Fibroblast of skin of abdomen (primary cell): ENCODE measurements at regions not wholly inside any gene's neighbourhood (a gene's known extent, or its start where the extent isn't known, plus 50 kb on each side); places are given as distances from the start of the nearest gene placed in this dataset.

Experiments
- DNase-seq: peaks from one replicate; pipeline ENCODE4 v3.0.0-alpha.2; 2013

DNA sequence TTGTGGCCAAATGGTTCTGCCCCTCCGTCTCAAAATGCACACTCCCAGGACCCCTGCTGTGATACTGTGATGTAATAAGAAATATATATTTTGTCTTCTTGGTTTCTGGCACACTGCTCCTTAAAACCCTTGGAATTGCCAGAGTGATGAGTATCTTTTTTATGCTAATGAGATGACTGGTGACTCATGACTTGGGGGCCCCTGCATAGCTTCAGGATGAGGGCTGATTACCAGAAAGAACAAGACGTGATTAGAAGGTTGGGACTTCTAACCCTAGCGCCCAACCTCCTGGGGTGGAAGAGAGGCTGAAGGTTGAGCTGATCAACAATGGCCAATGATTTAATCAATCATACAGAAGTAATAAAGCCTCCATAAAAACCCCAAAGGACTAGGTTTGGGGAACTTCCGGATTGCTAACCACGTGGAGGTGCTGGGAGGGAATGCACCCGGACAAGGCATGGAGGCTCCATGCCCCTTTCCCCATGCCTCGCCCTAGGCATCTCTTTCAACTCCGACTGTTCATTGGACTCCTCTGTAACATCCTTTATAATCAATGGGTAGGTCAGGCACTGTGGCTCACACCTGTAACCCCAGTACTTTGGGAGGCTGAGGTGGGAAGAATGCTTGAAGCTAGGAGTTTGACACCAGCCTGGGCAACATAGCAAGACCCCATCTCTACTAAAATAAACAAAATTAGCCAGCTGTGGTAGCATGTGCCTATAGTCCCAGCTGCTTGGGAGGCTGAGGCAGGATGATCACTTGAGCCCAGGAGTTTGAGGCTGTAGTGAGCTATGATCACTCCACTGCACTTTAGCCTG is 89.1 kb downstream of the HS1BP3 start:
- peak; percentile 86 for DNase-seq

DNA sequence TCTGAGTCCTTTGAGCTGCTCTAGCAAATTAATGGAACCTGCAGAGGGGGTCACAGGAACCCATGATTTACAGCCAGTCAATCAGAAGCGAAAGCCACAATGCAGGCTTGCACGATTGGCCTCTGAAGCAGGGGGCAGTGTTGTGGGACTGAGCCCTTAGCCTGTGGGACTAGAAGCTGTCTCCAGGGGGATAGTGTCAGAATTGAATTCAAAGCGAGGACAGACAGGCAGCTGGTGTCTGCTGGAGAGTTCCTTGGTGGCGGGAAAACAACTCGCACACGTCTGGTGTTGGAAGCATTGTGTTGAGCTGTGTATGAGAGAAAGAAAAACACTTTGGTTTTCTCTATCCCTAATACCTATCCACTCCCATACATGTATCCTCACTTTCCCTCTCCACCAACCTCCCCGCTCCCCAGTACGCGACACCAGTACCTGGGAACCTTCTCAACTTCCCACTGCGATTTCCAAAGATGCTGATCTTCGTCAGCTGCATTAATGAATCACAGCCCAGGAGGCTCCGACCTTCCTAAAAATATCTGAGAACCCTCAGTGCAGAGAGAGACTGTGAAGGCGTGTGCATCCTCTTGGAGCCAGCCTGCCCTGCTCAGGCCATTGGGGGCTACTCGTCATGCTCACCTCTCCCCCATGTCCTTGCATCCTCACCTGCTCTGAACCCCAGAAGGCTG is 88.2 kb downstream of the HS1BP3 start:
- DNase-seq, result no peak

- DNase-seq, result no peak
These were observed 87.6 kb downstream of the HS1BP3 start for GRCh38 chr2:20563251-20563650.

GRCh38 chr2:20563833-20564232 is 87.1 kb downstream of the HS1BP3 start:
- DNase-seq, result peak; percentile 81

- DNase-seq, result no peak
These were observed 85.7 kb downstream of the HS1BP3 start for GRCh38 chr2:20565101-20565622.

DNA sequence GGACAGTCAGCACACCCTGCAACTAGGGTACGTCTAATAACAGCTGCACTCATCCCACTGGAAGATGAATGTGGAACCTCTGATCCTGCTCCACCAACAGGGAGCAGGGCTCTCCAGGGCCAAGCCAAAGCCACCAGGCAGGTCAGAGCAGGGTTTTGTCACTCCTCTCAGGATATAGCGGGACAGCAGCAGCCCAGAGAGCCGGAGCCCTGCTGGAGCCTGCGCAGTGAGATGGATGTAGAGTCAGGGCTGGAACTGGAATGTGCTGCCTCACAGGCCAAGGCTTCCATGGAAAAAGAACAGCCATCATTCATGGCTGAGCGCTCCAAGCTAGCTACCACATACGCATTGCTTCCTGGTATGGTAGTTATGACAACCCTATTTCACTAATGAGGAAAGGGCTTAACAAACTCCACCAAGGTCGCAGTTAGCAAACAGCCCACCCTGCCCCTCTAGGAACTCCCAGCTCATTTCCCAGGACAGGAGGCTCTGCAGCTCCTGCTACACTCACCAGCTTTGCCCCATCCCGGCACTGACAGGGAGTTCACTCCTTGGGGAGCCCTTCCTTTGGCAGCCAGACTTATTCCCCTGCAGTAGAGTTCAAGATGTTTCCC is 85.2 kb downstream of the HS1BP3 start:
- DNase-seq, result peak; percentile 49

DNA sequence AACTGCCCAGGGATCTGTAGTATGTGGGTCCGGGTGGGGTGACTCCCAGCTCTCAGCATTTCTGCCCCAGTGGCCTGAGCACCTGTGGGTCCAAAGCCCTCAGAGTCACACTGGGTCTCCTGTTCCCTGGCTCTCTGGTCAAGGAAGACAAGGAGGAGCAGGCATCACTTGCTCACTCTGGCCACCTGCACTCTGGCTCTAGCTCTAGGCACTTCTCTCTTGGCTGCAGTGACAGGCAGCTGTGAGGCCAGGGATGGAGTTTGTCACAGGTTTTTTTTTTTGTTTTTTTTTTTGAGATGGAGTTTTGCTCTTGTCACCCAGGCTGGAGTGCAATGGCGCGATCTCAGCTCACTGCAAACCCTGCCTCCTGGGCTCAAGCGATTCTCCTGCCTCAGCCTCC is 84.6 kb downstream of the HS1BP3 start:
- DNase-seq, result no peak

DNA sequence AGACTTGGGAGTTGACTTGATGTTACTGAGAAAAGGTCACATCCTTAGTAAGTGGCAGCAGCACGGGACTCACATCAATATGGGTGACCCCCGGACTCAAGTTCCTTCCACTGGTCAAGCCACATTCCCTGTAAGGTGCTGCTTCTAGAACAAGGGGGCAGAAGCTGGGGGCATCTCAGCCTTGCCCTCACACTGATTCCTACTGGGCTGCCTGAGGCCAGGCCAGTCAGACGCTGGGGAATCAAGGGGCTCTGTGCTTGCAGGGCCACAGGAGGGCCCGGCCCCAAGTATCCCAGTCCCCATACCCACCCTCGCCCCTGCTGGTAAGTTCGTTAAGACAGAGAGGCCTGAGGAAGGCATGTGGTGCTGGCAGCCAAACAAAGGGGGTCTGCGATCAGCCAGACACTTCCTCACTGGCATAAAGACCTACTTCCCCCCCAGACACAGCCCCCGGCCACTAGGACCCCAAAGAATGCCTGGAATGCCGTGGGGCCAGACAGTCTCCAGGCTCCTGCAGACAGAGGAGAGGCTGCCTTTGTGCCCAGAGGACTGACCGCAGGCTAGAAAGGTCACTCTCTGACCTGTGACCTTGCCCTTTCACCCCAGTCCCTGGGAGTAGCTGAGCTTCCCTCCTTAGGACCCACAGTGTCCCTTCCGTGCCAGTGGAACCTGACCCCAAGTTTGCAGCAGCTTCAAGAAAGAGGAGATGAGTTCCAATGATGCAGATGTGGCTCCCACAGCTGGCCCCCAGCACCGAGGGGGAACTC is 83.6 kb downstream of the HS1BP3 start:
- DNase-seq, result no peak
